B cell (primary cell): ENCODE measurements at regions not wholly inside any gene's neighbourhood (a gene's known extent, or its start where the extent isn't known, plus 50 kb on each side); places are given as distances from the start of the nearest gene placed in this dataset.

Source experiments
- ATAC-seq: fragments of 200-7000 bp; cut with Tn5 transposase; one replicate; pipeline ENCODE4 v1.10.0; 2021; ENCODE audit warnings: low read depth, mild to moderate bottlenecking, moderate number of reproducible peaks, moderate library complexity
- CTCF ChIA-PET: fragments of 350-600 bp; sonication (Branson Sonifier 250); formaldehyde crosslinking; loops from one replicate; lab custom pipeline; 2021; ENCODE audit warnings: antibody characterized with exemption, inconsistent platforms; lab: Charles Lee
- POLR2A ChIA-PET: fragments of 350-600 bp; sonication (Branson Sonifier 250); formaldehyde crosslinking; loops from one replicate; lab custom pipeline; 2021; ENCODE audit warnings: antibody characterized with exemption; lab: Charles Lee
- DNase-seq: peaks from one replicate; pipeline ENCODE4 v3.0.0; 2013
- H2AFZ ChIP-seq: 2 replicates; pipeline ENCODE4 v1.6.1; 2012; ENCODE audit warnings: mild to moderate bottlenecking, low read depth, low read length; ENCODE audit not compliant: insufficient read depth, poor library complexity, severe bottlenecking
- H3K27ac ChIP-seq, 2 donors: 1 replicate in 1 of 2; 2 replicates in 1 of 2; pipeline ENCODE4 v1.5.1; 2012 to 2013; ENCODE audit warnings: low read length in 2 of 2, mild to moderate bottlenecking in 2 of 2, moderate library complexity in 1 of 2
- H3K27me3 ChIP-seq, 4 experiments: fragments of 200-600 bp in 1 of 4; sonication (generic) in 1 of 4; replicated peaks in 1 of 4; 1 replicate in 2 of 4; 2 replicates in 2 of 4; pipeline versions ENCODE4 v1.6.1 to v1.7.0; 2013 to 2016; ENCODE audit warnings: low read length in 3 of 4, mild to moderate bottlenecking in 2 of 4, mixed read lengths in 1 of 4, moderate library complexity in 1 of 4; ENCODE audit not compliant: insufficient read depth in 4 of 4, control insufficient read depth in 3 of 4; ENCODE audit errors: control extremely low read depth in 1 of 4
- H3K36me3 ChIP-seq, 2 experiments: replicated peaks in 1 of 2; 1 replicate in 1 of 2; 2 replicates in 1 of 2; pipeline versions ENCODE4 v1.6.1 to v1.7.1; 2013; ENCODE audit warnings: low read length in 1 of 2; ENCODE audit not compliant: insufficient read depth in 2 of 2, control insufficient read depth in 1 of 2; ENCODE audit errors: control extremely low read depth in 1 of 2, extremely low read depth in 1 of 2
- H3K4me1 ChIP-seq, 2 donors: fragments of 200-600 bp in 1 of 2; sonication (generic) in 1 of 2; 1 replicate in 1 of 2; 2 replicates in 1 of 2; pipeline versions ENCODE4 v1.5.1 to v1.6.1; 2013 to 2017; ENCODE audit warnings: low read length in 2 of 2; ENCODE audit not compliant: control insufficient read depth in 2 of 2, insufficient read depth in 2 of 2
- H3K4me2 ChIP-seq: replicated peaks from 2 replicates; pipeline ENCODE3; 2012; ENCODE audit warnings: mild to moderate bottlenecking, low read depth, low read length; ENCODE audit not compliant: poor library complexity, severe bottlenecking
- H3K4me3 ChIP-seq, 5 experiments: fragments of 200-600 bp in 1 of 5; sonication (generic) in 1 of 5; 1 replicate in 3 of 5; 2 replicates in 2 of 5; pipeline versions ENCODE4 v1.5.1 to v1.7.0; 2011 to 2016; ENCODE audit warnings: low read length in 4 of 5, mild to moderate bottlenecking in 4 of 5, low read depth in 2 of 5, control low read depth in 1 of 5, moderate library complexity in 1 of 5; ENCODE audit not compliant: insufficient read depth in 1 of 5; ENCODE audit errors: control extremely low read depth in 1 of 5, extremely low read depth in 1 of 5
- H3K79me2 ChIP-seq: fragments of 200-600 bp; sonication (generic); one replicate; pipeline ENCODE4 v1.6.0; 2016; ENCODE audit warnings: low read length; ENCODE audit not compliant: control insufficient read depth, insufficient read depth
- H3K9ac ChIP-seq: fragments of 200-600 bp; sonication (generic); 2 replicates; pipeline ENCODE4 v1.6.1; 2017; ENCODE audit warnings: mild to moderate bottlenecking, low read length, moderate library complexity
- H3K9me3 ChIP-seq, 3 donors: one replicate each; pipeline versions ENCODE4 v1.6.1 to v1.7.1; 2013; ENCODE audit warnings: low read length in 2 of 3; ENCODE audit not compliant: control insufficient read depth in 2 of 3, insufficient read depth in 1 of 3; ENCODE audit errors: control extremely low read depth in 1 of 3
- H4K20me1 ChIP-seq: 2 replicates; pipeline ENCODE4 v1.6.0; 2012; ENCODE audit warnings: mild to moderate bottlenecking, low read length; ENCODE audit not compliant: insufficient read depth, control insufficient read depth, poor library complexity, severe bottlenecking
- H3K27ac Mint-ChIP-seq: one replicate; pipeline ENCODE4 v1.8.0; 2021; ENCODE audit warnings: mixed read lengths
- H3K27me3 Mint-ChIP-seq: one replicate; pipeline ENCODE4 v1.8.0; 2021; ENCODE audit warnings: mixed read lengths
- H3K4me1 Mint-ChIP-seq: one replicate; pipeline ENCODE4 v1.8.0; 2021; ENCODE audit warnings: mixed read lengths
- H3K4me3 Mint-ChIP-seq: one replicate; pipeline ENCODE4 v1.8.0; 2021; ENCODE audit warnings: mixed read lengths
- H3K9me3 Mint-ChIP-seq: one replicate; pipeline ENCODE4 v1.8.0; 2022; ENCODE audit warnings: mixed read lengths; ENCODE audit not compliant: insufficient read depth
- CTCF ChIP-seq: fragments of 200-600 bp; IDR thresholded peaks from one replicate; pipeline ENCODE4 v1.8.0; 2022; ENCODE audit warnings: antibody characterized with exemption, mild to moderate bottlenecking
- EZH2 ChIP-seq: IDR thresholded peaks from 2 replicates; pipeline ENCODE4 v1.6.1; 2012; ENCODE audit warnings: borderline replicate concordance, low read depth, mild to moderate bottlenecking, moderate library complexity, low read length; ENCODE audit not compliant: insufficient read depth, poor library complexity, severe bottlenecking
- WGBS: methylation state at CpG from one replicate; pipeline ENCODE4 v1.1.5; 2013; ENCODE audit warnings: missing lambda C conversion rate; ENCODE audit not compliant: insufficient coverage; 5-methylcytosine and 5-hydroxymethylcytosine counted together
- intact Hi-C: fragments of 100-400 bp; cut with micrococcal nuclease; formaldehyde crosslinking; loops from one replicate; pipeline ENCODE4 v1.10.0; 2022

- Histone ChIP-seq H3K27me3 (no peaks in the 10 kb centered on the region), H3K9ac (no peak overlapping the region), H2AFZ (no peak overlapping the region), H3K36me3 (no peaks in the 10 kb centered on the region), H3K4me2 (no peak overlapping the region), H4K20me1 (no peaks in the 10 kb centered on the region), H3K4me1 (no peaks in the 10 kb centered on the region), H3K79me2 (no peaks in the 10 kb centered on the region), H3K27ac (no peak overlapping the region), H3K9me3 (peaks cover 2 to 7% (median 3%) of the 10 kb centered on the region in 3 donors), H3K4me3 (no peak overlapping the region)
- Mint-ChIP-seq H3K9me3 (peaks cover 11% of the 10 kb centered on the region), H3K4me3 (no peak overlapping the region), H3K27me3 (no peaks in the 10 kb centered on the region), H3K27ac (no peak overlapping the region), H3K4me1 (no peaks in the 10 kb centered on the region)
- CTCF ChIA-PET, result no interaction called here
- POLR2A ChIA-PET, result no interaction called here
- ATAC-seq, result no peak
- 91% methylated on average over 5 of the region's 8 CpGs for WGBS
- TF ChIP-seq CTCF (no peak), EZH2 (no peak)
- intact Hi-C loops, result no loop called here
- DNase-seq, result no peak
Observed at GRCh38 chr2:75276093-75277029, 77.0 kb upstream of the TACR1 start.

GRCh38 chr2:75274936-75275335 lies 75.6 kb upstream of the TACR1 start:
- H3K4me3 ChIP-seq, result no peak overlapping the region
- H3K9ac ChIP-seq, result no peak overlapping the region
- DNase-seq (no peak), ATAC-seq (no peak)
- no peaks in the 10 kb centered on the region for H3K79me2 ChIP-seq
- Mint-ChIP-seq H3K9me3 (peaks cover 20% of the 10 kb centered on the region), H3K4me1 (no peaks in the 10 kb centered on the region), H3K27me3 (no peaks in the 10 kb centered on the region), H3K27ac (no peak overlapping the region), H3K4me3 (no peak overlapping the region)
- 80% methylated on average over 1 of the region's 1 CpG for WGBS
- CTCF ChIA-PET, result no interaction called here
- H3K27ac ChIP-seq, result no peak overlapping the region
- H3K4me2 ChIP-seq, result no peak overlapping the region
- POLR2A ChIA-PET, result no interaction called here
- H3K27me3 ChIP-seq, result no peaks in the 10 kb centered on the region
- no peaks in the 10 kb centered on the region for H3K4me1 ChIP-seq
- no peak overlapping the region for H2AFZ ChIP-seq
- H3K36me3 ChIP-seq, result no peaks in the 10 kb centered on the region
- no peaks in the 10 kb centered on the region for H4K20me1 ChIP-seq
- peaks cover 2 to 9% (median 3%) of the 10 kb centered on the region in 3 donors for H3K9me3 ChIP-seq
- TF ChIP-seq CTCF (no peak), EZH2 (no peak)
- intact Hi-C loops, result no loop called here
